Type B pancreatic cell (in vitro differentiated cells): ENCODE measurements at regions not wholly inside any gene's neighbourhood (a gene's known extent, or its start where the extent isn't known, plus 50 kb on each side); places are given as distances from the start of the nearest gene placed in this dataset.

Source experiments
- DNase-seq: peaks from one replicate; pipeline ENCODE4 v3.0.0; 2021; ENCODE audit warnings: mixed read lengths; ENCODE audit not compliant: unreplicated experiment; ENCODE audit errors: extremely low spot score
- H3K27ac Mint-ChIP-seq: 2 replicates; pipeline ENCODE4 v1.8.0; 2021; ENCODE audit warnings: mild to moderate bottlenecking, mixed read lengths
- H3K27me3 Mint-ChIP-seq: 2 replicates; pipeline ENCODE4 v1.8.0; 2021; ENCODE audit warnings: mixed read lengths
- H3K36me3 Mint-ChIP-seq: 2 replicates; pipeline ENCODE4 v1.8.0; 2021; ENCODE audit warnings: mixed read lengths
- H3K4me1 Mint-ChIP-seq: one replicate; pipeline ENCODE4 v1.8.0; 2021; ENCODE audit warnings: mixed read lengths; ENCODE audit not compliant: unreplicated experiment
- H3K4me3 Mint-ChIP-seq: 2 replicates; pipeline ENCODE4 v1.8.0; 2021; ENCODE audit warnings: mild to moderate bottlenecking, mixed read lengths
- H3K9me3 Mint-ChIP-seq: 2 replicates; pipeline ENCODE4 v1.8.0; 2021; ENCODE audit warnings: mixed read lengths
- TF ChIP-seq, protein P1 (sequence below): fragments of 200-600 bp; sonication (generic); conservative IDR thresholded peaks from 2 replicates; pipeline ENCODE4 v1.5.0; 2021; ENCODE audit warnings: antibody characterized with exemption, mild to moderate bottlenecking

DNA sequence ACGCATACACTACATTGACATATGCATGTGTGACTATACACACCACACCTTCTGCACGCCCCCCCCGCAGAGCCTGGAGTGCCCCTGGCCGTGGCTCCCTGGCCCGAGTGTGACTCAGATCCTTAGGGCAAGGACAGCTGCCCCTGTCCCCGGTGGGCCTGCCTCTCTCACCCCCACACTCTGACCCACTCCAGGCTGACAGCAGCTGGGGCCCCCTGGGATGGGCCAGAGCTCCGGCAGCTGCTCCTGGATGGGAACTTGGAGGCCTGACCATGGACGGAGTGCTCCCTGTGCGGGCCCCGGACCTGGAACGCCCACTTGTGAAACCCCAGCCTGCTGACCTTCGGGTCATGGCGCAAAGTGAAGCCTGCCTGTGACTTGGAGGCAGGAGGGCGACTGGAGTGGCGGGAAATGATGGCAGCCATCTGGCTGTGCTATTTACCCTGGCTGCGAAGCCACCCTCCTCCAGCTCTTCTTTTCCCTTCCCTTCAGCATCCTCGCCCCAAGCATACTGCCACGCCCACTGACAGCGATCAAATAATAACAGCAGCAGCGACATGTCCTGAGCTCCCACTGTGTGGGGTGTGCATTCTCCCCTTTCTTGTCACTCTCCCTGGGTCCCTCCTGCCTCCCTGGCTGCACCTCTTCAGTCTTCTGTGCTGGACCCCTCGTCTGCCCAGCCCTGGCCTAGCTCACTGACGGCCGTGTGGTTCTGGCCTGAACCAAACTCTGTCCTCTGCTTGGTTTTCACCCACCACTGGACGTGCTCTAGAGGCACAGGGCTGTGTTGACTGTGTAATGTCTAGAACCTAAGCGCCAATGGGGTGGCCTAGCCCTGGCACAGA lies 90.7 kb upstream of the MEF2A start:
- TF ChIP-seq, protein P1, sequence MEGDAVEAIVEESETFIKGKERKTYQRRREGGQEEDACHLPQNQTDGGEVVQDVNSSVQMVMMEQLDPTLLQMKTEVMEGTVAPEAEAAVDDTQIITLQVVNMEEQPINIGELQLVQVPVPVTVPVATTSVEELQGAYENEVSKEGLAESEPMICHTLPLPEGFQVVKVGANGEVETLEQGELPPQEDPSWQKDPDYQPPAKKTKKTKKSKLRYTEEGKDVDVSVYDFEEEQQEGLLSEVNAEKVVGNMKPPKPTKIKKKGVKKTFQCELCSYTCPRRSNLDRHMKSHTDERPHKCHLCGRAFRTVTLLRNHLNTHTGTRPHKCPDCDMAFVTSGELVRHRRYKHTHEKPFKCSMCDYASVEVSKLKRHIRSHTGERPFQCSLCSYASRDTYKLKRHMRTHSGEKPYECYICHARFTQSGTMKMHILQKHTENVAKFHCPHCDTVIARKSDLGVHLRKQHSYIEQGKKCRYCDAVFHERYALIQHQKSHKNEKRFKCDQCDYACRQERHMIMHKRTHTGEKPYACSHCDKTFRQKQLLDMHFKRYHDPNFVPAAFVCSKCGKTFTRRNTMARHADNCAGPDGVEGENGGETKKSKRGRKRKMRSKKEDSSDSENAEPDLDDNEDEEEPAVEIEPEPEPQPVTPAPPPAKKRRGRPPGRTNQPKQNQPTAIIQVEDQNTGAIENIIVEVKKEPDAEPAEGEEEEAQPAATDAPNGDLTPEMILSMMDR, result no peak
- no peak overlapping the region for H3K27ac Mint-ChIP-seq
- H3K9me3 Mint-ChIP-seq, result no peaks in the 10 kb centered on the region
- DNase-seq, result no peak
- H3K27me3 Mint-ChIP-seq, result peaks cover 5% of the 10 kb centered on the region
- H3K36me3 Mint-ChIP-seq, result no peaks in the 10 kb centered on the region
- no peak overlapping the region for H3K4me3 Mint-ChIP-seq
- peaks cover 13% of the 10 kb centered on the region for H3K4me1 Mint-ChIP-seq

DNA sequence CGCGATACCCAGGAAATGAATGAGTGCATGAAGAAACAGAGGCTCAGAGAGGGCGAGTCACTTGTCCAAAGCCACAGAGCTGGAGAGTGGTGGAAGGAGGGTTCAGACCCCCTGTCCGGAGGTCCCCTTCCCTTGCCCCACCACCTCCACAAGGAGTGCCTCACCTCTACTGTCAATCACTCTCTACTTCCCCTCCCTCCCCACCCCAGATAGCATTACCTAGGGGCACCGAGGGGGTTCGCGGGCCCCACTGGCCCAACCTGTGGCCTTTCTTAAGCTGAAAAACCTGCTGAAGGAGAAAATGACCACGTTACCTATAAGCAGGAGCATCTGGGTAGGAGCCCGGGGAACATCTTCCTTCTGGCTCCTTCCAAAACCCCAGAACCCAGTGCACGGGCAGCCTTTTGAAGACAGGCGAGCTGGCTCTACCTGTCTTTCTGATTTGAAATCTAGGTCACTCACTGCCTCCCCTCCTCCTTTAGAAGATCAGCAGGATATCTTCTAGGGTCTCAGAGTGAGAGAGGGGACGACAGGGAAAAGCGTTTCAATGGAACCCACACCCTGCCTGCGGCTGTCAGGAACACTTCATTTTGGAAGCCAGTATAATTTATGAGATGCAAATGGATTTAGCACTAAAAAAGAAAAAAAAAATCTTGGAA lies 89.9 kb upstream of the MEF2A start:
- TF ChIP-seq, protein P1, result no peak
- H3K4me3 Mint-ChIP-seq, result no peak overlapping the region
- no peaks in the 10 kb centered on the region for H3K36me3 Mint-ChIP-seq
- H3K27ac Mint-ChIP-seq, result peak overlapping the region; percentile 39
- H3K9me3 Mint-ChIP-seq, result no peaks in the 10 kb centered on the region
- H3K4me1 Mint-ChIP-seq, result peaks cover 13% of the 10 kb centered on the region
- H3K27me3 Mint-ChIP-seq, result peaks cover 5% of the 10 kb centered on the region
- DNase-seq, result no peak

DNA sequence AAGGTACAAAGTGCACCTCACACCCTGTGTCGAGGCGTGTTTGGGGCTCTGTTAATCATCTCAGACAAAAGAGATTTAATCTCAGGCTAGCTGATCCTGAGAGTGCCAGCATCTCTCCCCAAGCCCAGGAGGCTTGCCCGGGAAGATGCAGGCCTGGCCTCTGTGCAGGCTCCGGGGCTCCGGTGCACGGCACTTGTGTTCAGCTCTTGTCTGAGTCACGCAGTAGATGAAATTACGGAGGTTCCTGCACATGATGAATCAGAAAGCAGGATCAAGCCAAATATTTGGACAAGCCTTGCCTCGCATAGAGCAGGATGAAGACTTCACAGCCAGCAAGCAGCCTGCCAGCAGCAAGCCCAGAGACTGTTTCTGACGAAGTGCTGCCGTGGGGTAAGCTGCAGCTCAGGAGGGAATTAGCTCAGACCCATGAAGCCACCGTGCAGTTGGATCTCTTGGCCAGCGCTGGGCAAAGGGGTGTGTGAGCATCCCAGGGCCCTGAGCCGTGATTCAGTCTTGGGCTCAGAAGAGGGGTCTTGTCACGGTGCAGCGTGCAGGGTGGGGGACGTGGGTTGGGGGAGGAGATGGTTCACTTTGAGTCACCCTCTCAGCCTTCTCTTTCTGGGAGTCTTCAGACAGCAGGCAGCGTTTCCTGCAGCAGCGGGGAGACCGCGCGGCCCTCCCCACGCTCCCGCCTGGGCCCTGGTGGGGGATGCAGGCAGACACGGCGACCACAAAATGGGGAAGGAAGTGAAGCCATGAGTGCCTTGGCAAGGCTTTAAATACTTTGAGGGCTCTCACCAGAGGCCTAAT lies 89.2 kb upstream of the MEF2A start:
- no peaks in the 10 kb centered on the region for H3K36me3 Mint-ChIP-seq
- H3K4me1 Mint-ChIP-seq, result peaks cover 13% of the 10 kb centered on the region
- H3K9me3 Mint-ChIP-seq, result no peaks in the 10 kb centered on the region
- no peak overlapping the region for H3K4me3 Mint-ChIP-seq
- TF ChIP-seq, protein P1, result no peak
- no peak for DNase-seq
- H3K27me3 Mint-ChIP-seq, result peaks cover 3% of the 10 kb centered on the region
- peak overlapping the region; percentile 39 for H3K27ac Mint-ChIP-seq

DNA sequence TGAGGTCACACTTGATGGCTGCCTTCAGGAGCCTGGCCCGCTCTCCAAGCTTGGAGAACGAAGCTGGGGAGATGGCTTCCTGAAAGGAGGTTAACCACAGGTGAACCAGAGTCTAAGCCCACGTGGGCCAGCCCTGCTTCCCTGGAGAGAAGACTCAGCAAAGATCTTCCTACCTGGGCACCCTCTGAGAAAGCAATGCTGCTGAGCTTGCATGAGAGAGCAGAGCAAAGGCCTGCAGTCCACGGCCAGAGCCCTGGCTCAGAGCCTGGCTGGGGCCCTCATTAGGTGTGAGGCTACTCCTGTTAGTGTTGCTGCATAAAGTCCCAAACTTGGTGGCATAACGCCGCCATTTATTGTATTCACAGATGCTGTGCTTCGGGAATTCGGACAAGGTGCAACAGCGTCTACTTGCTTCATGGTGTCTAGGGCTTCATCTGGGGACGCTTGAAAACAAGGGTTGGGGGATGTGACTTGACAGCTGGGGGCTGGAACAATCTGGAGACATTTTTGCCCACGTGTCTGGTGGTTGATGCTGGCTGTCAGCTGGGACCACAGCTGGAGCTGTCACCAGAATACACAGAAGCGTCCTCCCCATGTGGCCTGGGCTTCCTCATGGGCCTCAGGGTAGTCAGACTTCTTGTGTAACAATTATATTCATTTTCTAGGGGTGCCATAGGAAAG lies 87.9 kb upstream of the MEF2A start:
- Mint-ChIP-seq H3K36me3 (no peaks in the 10 kb centered on the region), H3K27me3 (no peaks in the 10 kb centered on the region), H3K27ac (no peak overlapping the region), H3K4me1 (peaks cover 13% of the 10 kb centered on the region), H3K4me3 (no peak overlapping the region), H3K9me3 (peaks cover 3% of the 10 kb centered on the region)
- DNase-seq, result no peak
- TF ChIP-seq, protein P1, result no peak

DNA sequence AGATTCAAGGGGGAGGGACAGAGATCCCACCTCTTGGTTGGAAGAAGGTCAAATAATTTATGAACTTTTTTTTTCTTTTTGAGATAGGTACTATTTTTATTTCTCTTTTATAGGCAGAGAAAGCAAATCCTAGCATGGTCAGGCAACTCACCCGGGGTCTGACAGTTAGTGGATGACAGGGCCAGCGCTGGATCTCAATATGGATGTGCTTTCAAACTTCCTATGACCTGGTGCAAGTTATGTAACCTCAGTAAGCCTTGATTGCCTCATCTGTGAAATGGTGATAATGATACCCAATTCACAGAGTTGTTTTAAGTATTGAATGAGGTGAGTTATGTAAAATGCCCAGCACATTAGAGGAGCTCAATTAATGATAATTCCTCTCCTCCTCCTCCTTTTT lies 86.8 kb upstream of the MEF2A start:
- no peak overlapping the region for H3K27ac Mint-ChIP-seq
- H3K9me3 Mint-ChIP-seq, result peaks cover 5% of the 10 kb centered on the region
- no peak overlapping the region for H3K4me3 Mint-ChIP-seq
- no peak for DNase-seq
- TF ChIP-seq, protein P1, result no peak
- H3K27me3 Mint-ChIP-seq, result no peaks in the 10 kb centered on the region
- peaks cover 6% of the 10 kb centered on the region for H3K4me1 Mint-ChIP-seq
- H3K36me3 Mint-ChIP-seq, result no peaks in the 10 kb centered on the region
